ENCODE measurements at regions not wholly inside any gene's neighbourhood (a gene's known extent, or its start where the extent isn't known, plus 50 kb on each side); places are given as distances from the start of the nearest gene placed in this dataset.

- TF ChIP-seq REST (IDR thresholded peaks at IDR 0.05; ENCODE audit: insufficient replicate concordance, low read depth), result no peak
- Histone ChIP-seq H3K27me3 (ENCODE audit: insufficient read depth, poor library complexity, severe bottlenecking) (no peaks in the 10 kb centered on the region), H3K27ac (replicated peaks) (no peak overlapping the region), H3K4me3 (replicated peaks; ENCODE audit: insufficient read depth, low read length) (no peak overlapping the region)
- no peak for DNase-seq (ENCODE audit: low read depth in 1 of 2, low spot score in 1 of 2)
Observed at GRCh38 chr19:28400953-28401671, 811.8 kb downstream of the UQCRFS1 start.

- H3K27ac ChIP-seq (replicated peaks), result no peak overlapping the region
- no peak overlapping the region for H3K4me3 ChIP-seq (replicated peaks; ENCODE audit: insufficient read depth, low read length)
- no peak for DNase-seq (ENCODE audit: low read depth in 1 of 2, low spot score in 1 of 2)
- no peaks in the 10 kb centered on the region for H3K27me3 ChIP-seq (ENCODE audit: insufficient read depth, poor library complexity, severe bottlenecking)
- TF ChIP-seq POLR2AphosphoS5 (IDR thresholded peaks at IDR 0.05; ENCODE audit: low read depth), result no peak
- no peak for TF ChIP-seq GABPA (IDR thresholded peaks at IDR 0.05; ENCODE audit: low read depth)
- no peak for TF ChIP-seq CTCF (IDR thresholded peaks at IDR 0.05; ENCODE audit: insufficient read depth, low read length)
- no peak for TF ChIP-seq SPI1 (IDR thresholded peaks at IDR 0.05; ENCODE audit: borderline replicate concordance, low read depth)
- no peak for TF ChIP-seq REST (IDR thresholded peaks at IDR 0.05; ENCODE audit: insufficient replicate concordance, low read depth)
Observed at GRCh38 chr19:28399187-28399586, 813.8 kb downstream of the UQCRFS1 start.

GRCh38 chr19:28397800-28398199 lies 815.2 kb downstream of the UQCRFS1 start:
- DNase-seq (ENCODE audit: low read depth in 1 of 2, low spot score in 1 of 2), result no peak
- Histone ChIP-seq H3K27me3 (ENCODE audit: insufficient read depth, poor library complexity, severe bottlenecking) (no peaks in the 10 kb centered on the region), H3K27ac (replicated peaks) (no peak overlapping the region), H3K4me3 (replicated peaks; ENCODE audit: insufficient read depth, low read length) (no peak overlapping the region)
- TF ChIP-seq CTCF (IDR thresholded peaks at IDR 0.05; ENCODE audit: insufficient read depth, low read length) (no peak), GABPA (IDR thresholded peaks at IDR 0.05; ENCODE audit: low read depth) (no peak), SPI1 (IDR thresholded peaks at IDR 0.05; ENCODE audit: borderline replicate concordance, low read depth) (no peak), POLR2AphosphoS5 (IDR thresholded peaks at IDR 0.05; ENCODE audit: low read depth) (no peak), REST (IDR thresholded peaks at IDR 0.05; ENCODE audit: insufficient replicate concordance, low read depth) (no peak)
